GM23248 (cell line): ENCODE measurements at regions not wholly inside any gene's neighbourhood (a gene's known extent, or its start where the extent isn't known, plus 50 kb on each side); places are given as distances from the start of the nearest gene placed in this dataset.
"Not testable (repeated sequence)": the region's sequence is repeated elsewhere in the genome, so short reads cannot be mapped to it uniquely, and the experiment has no call there.

ENCODE experiments used
- DNase-seq: peaks from one replicate; pipeline ENCODE4 v3.0.0-alpha.2; 2015
- H2AFZ ChIP-seq: fragments of 200-600 bp; sonication (generic); 2 replicates; pipeline ENCODE4 v1.6.1; 2016; ENCODE audit warnings: antibody characterized with exemption
- H3F3A ChIP-seq: fragments of 200-600 bp; sonication (generic); 2 replicates; pipeline ENCODE4 v1.6.1; 2016; ENCODE audit warnings: mild to moderate bottlenecking, antibody characterized with exemption, mixed run types; ENCODE audit not compliant: insufficient read depth
- H3K27ac ChIP-seq: fragments of 200-600 bp; sonication (generic); 2 replicates; pipeline ENCODE4 v1.5.1; 2016; ENCODE audit warnings: mild to moderate bottlenecking
- H3K27me3 ChIP-seq: fragments of 200-600 bp; sonication (generic); replicated peaks from 2 replicates; pipeline ENCODE4 v1.6.1; 2016; ENCODE audit warnings: mild to moderate bottlenecking; ENCODE audit not compliant: insufficient read depth
- H3K36me3 ChIP-seq: fragments of 200-600 bp; sonication (generic); 2 replicates; pipeline ENCODE4 v1.6.1; 2016; ENCODE audit warnings: low read depth, mild to moderate bottlenecking
- H3K4me1 ChIP-seq: fragments of 200-600 bp; sonication (generic); 2 replicates; pipeline ENCODE4 v1.6.1; 2016; ENCODE audit warnings: mild to moderate bottlenecking; ENCODE audit not compliant: insufficient read depth
- H3K4me2 ChIP-seq: fragments of 200-600 bp; sonication (generic); one replicate; pipeline ENCODE4 v1.6.1; 2016; ENCODE audit warnings: mild to moderate bottlenecking; ENCODE audit not compliant: unreplicated experiment
- H3K4me3 ChIP-seq: fragments of 200-600 bp; sonication (generic); 2 replicates; pipeline ENCODE4 v1.5.1; 2016; ENCODE audit warnings: mild to moderate bottlenecking
- H3K79me2 ChIP-seq: fragments of 200-600 bp; sonication (generic); 2 replicates; pipeline ENCODE4 v1.6.1; 2016; ENCODE audit warnings: mild to moderate bottlenecking; ENCODE audit not compliant: insufficient read depth
- H3K9ac ChIP-seq: fragments of 200-600 bp; sonication (generic); 2 replicates; pipeline ENCODE4 v1.6.1; 2016; ENCODE audit warnings: mild to moderate bottlenecking
- H3K9me2 ChIP-seq: fragments of 200-600 bp; sonication (generic); 2 replicates; pipeline ENCODE4 v1.6.1; 2016; ENCODE audit warnings: mixed run types, mild to moderate bottlenecking, moderate library complexity; ENCODE audit not compliant: insufficient read depth
- H3K9me3 ChIP-seq: fragments of 200-600 bp; sonication (generic); one replicate; pipeline ENCODE4 v1.6.1; 2017; ENCODE audit warnings: low read depth
- H4K20me1 ChIP-seq: fragments of 200-600 bp; sonication (generic); 2 replicates; pipeline ENCODE4 v1.6.0; 2016; ENCODE audit not compliant: insufficient read depth
- EZH2 ChIP-seq: fragments of 200-600 bp; sonication (generic); IDR thresholded peaks from 2 replicates; pipeline ENCODE4 v1.6.1; 2018; ENCODE audit warnings: antibody characterized with exemption, mild to moderate bottlenecking; ENCODE audit not compliant: insufficient read depth, poor library complexity, severe bottlenecking
- EZH2phosphoT487 ChIP-seq: fragments of 200-600 bp; sonication (generic); IDR thresholded peaks from 2 replicates; pipeline ENCODE4 v1.6.1; 2018; ENCODE audit warnings: antibody characterized with exemption, moderate library complexity, mild to moderate bottlenecking, low read depth; ENCODE audit not compliant: insufficient read depth
- WGBS, 2 experiments: methylation state at CpG; one replicate each; pipeline ENCODE4 v1.1.6; 2015 to 2017; ENCODE audit warnings: low lambda C conversion rate in 2 of 2, low coverage in 1 of 2; ENCODE audit errors: missing lambda C conversion rate in 2 of 2; 5-methylcytosine and 5-hydroxymethylcytosine counted together
- in situ Hi-C: fragments of 300-500 bp; cut with MboI; formaldehyde crosslinking; loops from 2 replicates; pipeline ENCODE4 v1.15.0; 2020

DNA sequence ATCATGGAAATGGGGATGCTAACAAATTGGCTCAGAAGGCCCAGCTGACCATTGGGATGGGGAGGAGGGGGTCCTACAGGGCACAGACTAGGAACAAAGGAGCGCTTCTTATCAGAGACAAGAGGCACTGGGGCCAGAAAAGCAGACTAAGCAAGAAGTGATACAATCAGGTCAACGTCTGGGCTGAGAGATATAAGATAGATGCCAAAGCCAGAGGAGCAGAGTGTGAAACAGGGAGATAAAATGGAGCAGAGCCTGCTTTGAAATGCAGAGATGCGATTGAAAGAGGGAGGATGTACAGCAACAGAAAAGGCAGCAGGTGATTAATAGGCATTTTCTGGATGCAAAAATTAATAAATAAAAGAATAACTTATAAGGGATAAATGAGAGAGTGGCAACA lies 127.5 kb upstream of the SAMSN1 start:
- Histone ChIP-seq H3F3A (no peaks in the 10 kb centered on the region), H3K36me3 (no peaks in the 10 kb centered on the region), H3K27ac (no peak overlapping the region), H3K4me2 (no peak overlapping the region), H3K9me3 (no peaks in the 10 kb centered on the region), H3K79me2 (no peaks in the 10 kb centered on the region), H3K9ac (no peak overlapping the region), H3K9me2 (no peaks in the 10 kb centered on the region), H3K4me3 (no peak overlapping the region), H4K20me1 (no peaks in the 10 kb centered on the region), H3K4me1 (no peaks in the 10 kb centered on the region), H2AFZ (no peak overlapping the region), H3K27me3 (no peaks in the 10 kb centered on the region)
- TF ChIP-seq EZH2phosphoT487 (no peak), EZH2 (no peak)
- DNase-seq: no peak
- in situ Hi-C loops: no loop called here
- WGBS, 2 experiments: 18 to 19% methylated on average over 3 of the region's 3 CpGs

DNA sequence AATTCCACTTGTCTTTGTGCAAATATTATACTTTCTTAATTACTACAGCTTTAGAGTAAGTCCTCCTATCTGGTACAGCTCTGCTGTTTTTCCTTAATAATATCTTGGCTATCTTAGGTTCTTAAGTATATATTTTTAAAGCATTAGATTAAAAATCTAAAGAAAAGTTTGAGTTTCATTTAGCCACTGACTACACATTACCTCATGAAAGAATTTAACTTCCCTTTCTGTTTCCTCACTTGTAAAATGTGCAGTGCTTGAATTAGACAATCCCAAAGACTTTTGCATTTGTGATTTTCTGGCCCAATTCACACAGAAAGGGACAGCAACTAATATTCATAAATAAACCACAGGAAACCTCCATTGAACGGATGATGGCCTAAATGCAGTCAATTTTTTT lies 126.4 kb upstream of the SAMSN1 start:
- Histone ChIP-seq H3K27ac (no peak overlapping the region), H3K36me3 (no peaks in the 10 kb centered on the region), H4K20me1 (no peaks in the 10 kb centered on the region), H3K4me3 (no peak overlapping the region), H3F3A (no peaks in the 10 kb centered on the region), H3K4me2 (no peak overlapping the region), H3K79me2 (no peaks in the 10 kb centered on the region), H3K9ac (no peak overlapping the region), H3K9me3 (no peaks in the 10 kb centered on the region), H3K27me3 (no peaks in the 10 kb centered on the region), H3K9me2 (no peaks in the 10 kb centered on the region), H3K4me1 (no peaks in the 10 kb centered on the region), H2AFZ (no peak overlapping the region)
- in situ Hi-C loops: no loop called here
- TF ChIP-seq EZH2: no peak
- no peak for TF ChIP-seq EZH2phosphoT487
- no peak for DNase-seq
- 3 to 4% methylated on average over 1 of the region's 1 CpG for WGBS, 2 experiments

DNA sequence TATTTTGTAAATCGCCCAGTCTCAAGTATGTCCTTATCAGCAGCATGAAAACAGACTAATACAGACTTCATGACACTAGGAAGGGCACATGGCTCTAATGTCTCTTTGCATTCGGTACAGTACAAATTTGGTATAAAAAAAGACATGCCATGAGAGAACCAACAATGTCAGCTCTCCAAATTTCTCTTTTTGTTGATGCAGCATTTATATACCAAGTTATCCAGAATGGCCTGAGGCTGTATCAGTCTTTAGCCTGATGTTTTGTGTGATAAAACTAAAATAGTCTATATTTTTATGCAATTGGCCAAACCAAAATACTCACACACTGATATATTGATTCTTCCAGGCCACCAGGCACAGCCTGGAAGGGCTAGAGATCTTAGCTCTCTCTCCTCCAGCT lies 124.3 kb upstream of the SAMSN1 start:
- in situ Hi-C loops: no loop called here
- TF ChIP-seq EZH2phosphoT487 (no peak), EZH2 (no peak)
- 11 to 12% methylated on average over 2 of the region's 2 CpGs for WGBS, 2 experiments
- Histone ChIP-seq H3K4me1 (no peaks in the 10 kb centered on the region), H3K27me3 (no peaks in the 10 kb centered on the region), H4K20me1 (no peaks in the 10 kb centered on the region), H3K27ac (no peak overlapping the region), H3K9me3 (no peaks in the 10 kb centered on the region), H3K79me2 (no peaks in the 10 kb centered on the region), H2AFZ (no peak overlapping the region), H3K4me2 (no peak overlapping the region), H3K4me3 (no peak overlapping the region), H3F3A (no peaks in the 10 kb centered on the region), H3K36me3 (no peaks in the 10 kb centered on the region), H3K9ac (no peak overlapping the region), H3K9me2 (no peaks in the 10 kb centered on the region)
- no peak for DNase-seq

DNA sequence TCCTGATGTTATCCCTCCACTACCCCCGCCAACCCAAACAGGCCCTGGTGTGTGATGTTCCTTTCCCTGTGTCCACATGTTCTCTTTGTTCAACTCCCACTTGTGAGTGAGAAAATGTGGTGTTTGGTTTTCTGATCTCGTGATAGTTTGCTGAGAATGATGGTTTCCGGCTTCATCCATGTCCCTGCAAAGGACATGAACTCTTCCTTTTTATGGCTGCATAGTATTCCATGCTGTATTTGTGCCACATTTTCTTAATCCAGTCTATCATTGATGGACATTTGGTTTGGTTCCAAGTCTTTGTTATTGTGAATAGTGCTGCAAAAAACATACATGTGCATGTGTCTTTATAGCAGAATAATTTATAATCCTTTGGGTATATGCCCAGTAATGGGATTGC lies 123.0 kb upstream of the SAMSN1 start:
- in situ Hi-C loops, H3K9ac ChIP-seq, H3K9me3 ChIP-seq, H3K4me1 ChIP-seq, H3K9me2 ChIP-seq, H3K4me2 ChIP-seq, H3K27me3 ChIP-seq, H3K36me3 ChIP-seq, H3F3A ChIP-seq, DNase-seq, H3K79me2 ChIP-seq, H3K4me3 ChIP-seq, H4K20me1 ChIP-seq, H2AFZ ChIP-seq, H3K27ac ChIP-seq: not testable (repeated sequence)
- 46% methylated on average over 3 of the region's 3 CpGs for WGBS, 2 experiments

DNA sequence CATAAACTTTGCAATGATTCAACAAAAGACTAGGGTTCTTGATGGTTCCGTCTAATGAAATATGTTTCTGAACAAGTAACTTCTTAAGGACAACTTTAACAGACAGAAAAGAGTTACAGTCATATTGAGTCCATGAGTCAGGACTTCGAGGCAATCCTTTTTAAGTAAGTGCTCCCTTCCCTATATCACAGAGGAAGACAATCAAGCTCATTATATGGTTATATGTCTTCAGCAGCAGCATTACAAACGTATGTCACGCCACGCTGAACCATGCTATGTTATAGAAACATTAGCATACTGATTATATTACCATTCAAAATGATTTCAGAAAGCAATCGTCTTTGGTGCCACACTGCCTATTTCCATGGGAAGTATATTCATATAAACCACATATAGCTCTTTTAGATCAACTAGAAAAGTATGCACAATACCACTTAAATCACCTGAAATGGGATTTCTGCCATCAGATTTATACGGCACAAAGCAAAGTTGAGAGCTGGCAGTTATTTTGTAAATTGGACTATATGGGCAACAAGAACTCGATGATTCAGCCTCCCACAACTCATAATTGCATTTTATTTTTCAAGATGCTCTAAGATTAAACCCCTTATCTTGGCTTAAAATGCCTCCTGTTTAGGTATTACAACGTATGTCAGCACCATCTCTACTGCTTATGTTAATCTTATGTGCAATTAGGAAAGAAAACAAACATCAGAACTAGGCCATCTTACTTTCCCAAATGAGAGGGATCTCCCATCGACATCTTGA lies 111.3 kb upstream of the SAMSN1 start:
- Histone ChIP-seq H3K4me3 (no peak overlapping the region), H3K4me1 (no peaks in the 10 kb centered on the region), H3F3A (no peaks in the 10 kb centered on the region), H3K27me3 (no peaks in the 10 kb centered on the region), H3K9me3 (no peaks in the 10 kb centered on the region), H2AFZ (no peak overlapping the region), H3K36me3 (no peaks in the 10 kb centered on the region), H3K9ac (no peak overlapping the region), H3K4me2 (no peak overlapping the region), H4K20me1 (no peaks in the 10 kb centered on the region), H3K9me2 (no peaks in the 10 kb centered on the region), H3K79me2 (no peaks in the 10 kb centered on the region), H3K27ac (no peak overlapping the region)
- in situ Hi-C loops: no loop called here
- DNase-seq: no peak
- TF ChIP-seq EZH2phosphoT487 (no peak), EZH2 (no peak)
- WGBS, 2 experiments: 33 to 36% methylated on average over 10 of the region's 10 CpGs
